Epithelial cell of proximal tubule (primary cell): ENCODE measurements at regions not wholly inside any gene's neighbourhood (a gene's known extent, or its start where the extent isn't known, plus 50 kb on each side); places are given as distances from the start of the nearest gene placed in this dataset.
"Not testable (repeated sequence)": the region's sequence is repeated elsewhere in the genome, so short reads cannot be mapped to it uniquely, and the experiment has no call there.

Experiments used
- DNase-seq: peaks from one replicate; pipeline ENCODE4 v3.0.0-alpha.2; 2011; ENCODE audit warnings: low read depth
- H3K4me3 ChIP-seq: 2 replicates; pipeline ENCODE4 v1.5.1; 2011; ENCODE audit warnings: low read depth, mild to moderate bottlenecking, low read length
- CTCF ChIP-seq: conservative IDR thresholded peaks from 2 replicates; pipeline ENCODE4 v1.5.1; 2012; ENCODE audit warnings: low read depth, mild to moderate bottlenecking, low read length

DNA sequence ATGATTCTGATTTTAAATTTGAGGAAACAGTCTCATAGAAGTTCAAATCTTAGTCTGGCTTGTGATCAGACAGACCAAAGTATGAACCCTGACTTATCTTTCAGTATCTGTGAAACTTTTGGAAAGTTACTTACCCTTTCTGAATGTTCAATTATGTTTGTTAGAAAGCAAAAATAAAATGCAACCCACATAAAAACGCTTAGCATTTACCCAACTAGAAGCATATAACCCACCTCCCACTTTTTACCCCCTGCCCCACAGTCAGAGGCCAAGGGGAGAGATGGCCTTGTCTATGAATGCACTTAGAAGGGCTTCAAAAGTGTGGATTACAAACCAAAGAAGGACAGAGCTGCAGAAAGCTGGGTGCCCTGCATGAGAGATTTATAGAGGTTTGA, 248.2 kb downstream of the SPATA31A6 start:
- H3K4me3 ChIP-seq, DNase-seq: not testable (repeated sequence)

- DNase-seq, H3K4me3 ChIP-seq: not testable (repeated sequence)
These were observed 251.6 kb downstream of the SPATA31A6 start for GRCh38 chr9:42434844-42435714.

- H3K4me3 ChIP-seq, DNase-seq: not testable (repeated sequence)
These were observed 252.4 kb downstream of the SPATA31A6 start for GRCh38 chr9:42435715-42436342.

DNA sequence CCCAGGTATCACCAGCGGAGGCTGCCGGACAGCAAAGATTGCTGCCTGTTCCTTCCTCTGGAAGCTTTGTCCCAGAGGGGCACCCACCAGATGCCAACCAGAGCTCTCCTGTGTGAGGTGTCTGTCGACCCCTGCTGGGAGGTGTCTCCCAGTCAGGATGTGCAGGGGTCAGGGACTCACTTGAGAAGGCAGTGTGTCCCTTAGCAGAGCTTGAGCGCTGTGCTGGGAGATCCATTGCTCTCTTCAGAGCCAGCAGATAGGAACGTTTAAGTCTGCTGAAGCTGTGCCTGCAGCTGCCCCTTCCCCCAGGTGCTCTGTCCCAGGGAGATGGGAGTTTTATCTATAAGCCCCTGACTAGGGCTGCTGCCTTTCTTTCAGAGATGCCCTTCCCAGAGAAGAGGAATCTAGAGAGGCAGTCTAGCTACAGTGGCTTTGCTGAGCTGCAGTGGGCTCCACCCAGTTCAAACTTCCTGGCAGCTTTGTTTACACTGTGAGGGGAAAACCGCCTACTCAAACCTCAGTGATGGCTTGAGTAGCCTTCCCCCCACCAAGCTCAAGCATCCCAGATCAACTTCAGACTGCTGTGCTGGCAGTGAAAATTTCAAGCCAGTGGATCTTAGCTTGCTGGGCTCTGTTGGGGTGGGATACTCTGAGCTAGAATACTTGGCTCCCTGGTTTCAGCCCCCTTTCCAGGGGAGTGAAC, 253.7 kb downstream of the SPATA31A6 start:
- DNase-seq, H3K4me3 ChIP-seq: not testable (repeated sequence)

DNA sequence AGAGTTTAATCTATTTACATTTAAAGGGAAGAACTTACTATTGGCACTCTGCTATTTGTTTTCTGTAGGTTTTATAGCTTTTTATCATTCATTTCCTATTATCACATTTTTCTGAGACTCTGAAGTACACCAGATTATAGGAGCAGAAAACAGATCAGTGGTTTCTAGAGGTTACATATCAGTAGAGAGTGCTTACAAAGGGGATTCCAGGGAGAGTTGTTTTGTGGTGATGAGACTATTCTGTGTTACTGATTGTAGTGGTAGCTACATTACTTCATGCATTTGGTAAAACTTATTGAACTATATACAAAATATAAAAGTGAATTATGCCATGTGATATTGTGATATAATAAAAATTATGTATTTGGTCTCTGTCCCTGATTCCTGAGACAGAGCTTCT, 259.2 kb downstream of the SPATA31A6 start:
- not testable (repeated sequence) for DNase-seq, H3K4me3 ChIP-seq

DNA sequence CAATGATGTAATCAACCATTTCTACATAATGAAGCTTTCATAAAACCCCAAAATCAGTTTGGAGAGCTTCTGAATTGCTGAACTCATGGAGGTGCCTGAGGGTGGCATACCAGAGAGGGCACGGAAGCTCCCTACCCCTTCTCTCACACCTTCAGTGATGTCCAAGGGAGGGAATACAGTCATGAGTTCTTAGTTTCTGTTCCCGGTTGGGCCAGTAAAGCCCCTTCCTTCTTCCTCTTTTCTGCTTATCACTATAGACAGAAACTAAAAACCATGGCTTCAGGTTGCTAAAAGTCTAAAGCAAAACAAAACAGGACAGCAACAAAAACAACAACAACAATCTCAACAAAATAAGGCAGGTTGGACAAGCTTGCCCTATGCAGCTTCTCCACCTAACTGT, 260.0 kb downstream of the SPATA31A6 start:
- not testable (repeated sequence) for H3K4me3 ChIP-seq, DNase-seq

DNA sequence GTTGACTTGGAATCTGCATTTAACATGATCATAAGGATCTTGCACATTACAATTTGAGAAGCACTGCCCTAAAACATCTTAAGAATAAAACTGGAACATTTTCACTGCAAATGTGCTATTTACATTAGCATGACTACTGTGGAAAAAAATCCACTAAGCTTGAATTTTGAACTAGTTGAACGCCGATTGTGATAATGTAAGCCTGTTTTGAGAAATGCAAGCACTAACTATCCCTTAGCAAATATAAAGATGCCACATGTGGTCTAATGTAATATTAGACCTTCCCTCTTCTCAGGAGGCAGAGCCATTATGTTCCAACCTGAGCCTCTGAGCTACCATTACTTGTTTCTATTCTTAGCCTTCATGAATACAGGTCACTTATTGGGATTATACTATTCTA, 278.0 kb downstream of the SPATA31A6 start:
- DNase-seq, H3K4me3 ChIP-seq: not testable (repeated sequence)

DNA sequence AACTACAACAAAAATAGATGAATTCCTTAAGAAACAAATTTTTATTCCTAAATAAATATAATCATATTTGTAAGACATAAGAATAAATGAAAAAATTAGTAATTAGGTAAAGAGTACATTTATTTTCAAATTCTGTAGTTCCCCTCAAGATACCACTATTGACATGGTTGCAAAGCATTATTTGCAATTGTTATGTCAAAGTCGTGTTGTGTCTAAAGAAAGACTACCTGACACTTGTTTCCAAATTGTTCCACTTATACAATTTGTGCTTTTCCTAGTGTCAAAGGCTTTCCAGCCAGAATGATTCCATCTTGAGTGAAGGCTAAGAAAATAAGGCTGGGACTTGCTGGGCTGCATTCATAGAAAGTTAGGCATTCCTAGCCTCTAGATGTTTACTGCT, 278.4 kb downstream of the SPATA31A6 start:
- DNase-seq, H3K4me3 ChIP-seq: not testable (repeated sequence)

GRCh38 chr9:42463981-42464380, 280.5 kb downstream of the SPATA31A6 start:
- H3K4me3 ChIP-seq, DNase-seq: not testable (repeated sequence)

DNA sequence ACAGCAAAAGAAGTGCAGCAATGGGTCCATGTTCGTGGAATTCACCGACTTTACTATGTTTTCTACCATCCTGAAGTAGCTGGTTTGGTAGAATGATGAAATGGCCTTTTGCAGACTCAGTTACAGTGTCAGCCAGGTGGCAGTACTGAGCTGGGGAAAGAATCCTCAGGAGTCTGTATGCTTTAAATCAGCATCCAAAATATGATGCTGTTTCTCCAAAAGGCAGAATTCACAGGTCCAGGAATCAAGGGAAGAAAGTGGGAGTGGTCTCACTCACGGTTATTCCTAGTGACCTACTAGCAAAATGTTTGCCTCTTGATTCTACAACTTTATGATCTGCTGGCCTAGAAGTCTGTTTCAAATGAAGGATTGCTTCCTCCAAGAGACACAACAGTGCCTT, 287.1 kb downstream of the SPATA31A6 start:
- TF ChIP-seq CTCF = peak; percentile 75
- not testable (repeated sequence) for DNase-seq, H3K4me3 ChIP-seq

DNA sequence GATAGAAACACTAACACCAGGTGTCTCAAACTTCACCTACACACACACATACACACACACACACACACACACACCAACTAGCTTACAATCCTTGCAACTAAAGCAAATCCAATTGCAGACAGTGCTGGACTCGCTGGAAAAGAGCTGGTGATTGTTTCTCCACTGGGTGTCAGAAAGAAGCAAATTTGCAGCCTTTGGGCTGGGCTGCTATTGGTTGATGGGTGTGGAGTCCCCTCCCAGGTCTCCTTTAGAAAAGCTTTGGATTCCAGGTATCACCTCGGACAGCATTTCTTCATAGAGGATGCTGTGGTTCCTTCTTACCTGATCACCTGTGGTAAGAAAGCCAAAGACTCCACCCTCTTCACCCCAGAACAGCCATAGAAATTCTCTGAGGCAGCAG, 307.5 kb downstream of the SPATA31A6 start:
- DNase-seq, H3K4me3 ChIP-seq: not testable (repeated sequence)

- DNase-seq, H3K4me3 ChIP-seq: not testable (repeated sequence)
These were observed 319.3 kb downstream of the SPATA31A6 start for GRCh38 chr9:42502620-42503264.

- not testable (repeated sequence) for DNase-seq, H3K4me3 ChIP-seq
These were observed 324.7 kb downstream of the SPATA31A6 start for GRCh38 chr9:42508111-42508510.

GRCh38 chr9:42513535-42513934, 330.1 kb downstream of the SPATA31A6 start:
- not testable (repeated sequence) for DNase-seq, H3K4me3 ChIP-seq

DNA sequence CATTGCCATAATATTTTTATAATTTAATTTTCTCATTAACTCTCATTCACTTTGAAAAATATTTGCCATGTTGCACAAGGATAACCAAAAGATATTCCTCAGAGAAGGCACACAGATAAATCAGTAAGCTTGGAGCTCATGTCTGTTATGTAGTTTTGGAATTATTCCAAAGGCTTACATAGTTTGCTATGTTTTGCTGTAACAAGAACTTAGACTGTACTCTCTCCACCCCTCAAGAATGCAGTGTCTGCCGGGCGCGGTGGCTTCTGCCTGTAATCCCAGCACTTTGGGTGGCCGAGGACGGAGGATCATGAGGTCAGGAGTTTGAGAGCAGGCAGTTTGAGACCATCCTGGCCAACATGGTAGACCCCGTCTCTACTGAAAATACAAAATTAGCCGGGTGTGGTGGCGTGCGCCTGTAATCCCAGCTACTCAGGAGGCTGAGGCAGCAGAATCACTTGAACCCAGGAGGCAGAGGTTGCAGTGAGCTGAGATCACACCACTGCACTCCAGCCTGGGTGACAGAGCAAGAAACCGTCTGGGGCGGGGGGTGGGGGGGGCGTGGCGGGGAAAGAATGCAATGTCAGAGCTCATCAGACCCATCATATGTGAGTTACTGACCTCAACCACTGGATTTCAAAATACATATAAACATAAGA, 351.0 kb downstream of the SPATA31A6 start:
- H3K4me3 ChIP-seq, DNase-seq: not testable (repeated sequence)
